ENCODE measurements at regions not wholly inside any gene's neighbourhood (a gene's known extent, or its start where the extent isn't known, plus 50 kb on each side); places are given as distances from the start of the nearest gene placed in this dataset.
"Not testable (repeated sequence)": the region's sequence is repeated elsewhere in the genome, so short reads cannot be mapped to it uniquely, and the experiment has no call there.

- not testable (repeated sequence) for DNase-seq
Measured at GRCh38 chrX:121877337-121877736, 829.9 kb downstream of the GLUD2 start.

DNA sequence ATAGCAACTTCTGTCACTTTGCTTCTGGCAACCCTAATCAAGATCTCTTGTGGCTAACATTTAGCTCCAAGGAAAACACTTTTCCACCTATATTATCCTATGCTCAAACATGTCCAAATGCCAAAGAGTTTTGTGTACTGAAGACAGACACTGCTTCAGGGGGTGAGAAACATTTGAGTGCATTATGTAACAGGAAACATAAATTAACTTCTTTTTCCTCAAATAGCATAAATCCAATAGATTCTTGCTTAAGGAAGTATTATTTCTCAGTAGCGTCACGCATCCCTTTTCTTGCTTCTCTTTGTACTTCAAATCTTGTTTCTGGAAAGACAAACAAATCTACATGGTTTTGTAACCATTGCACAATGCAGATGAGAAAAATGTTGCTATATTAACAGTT, 839.1 kb downstream of the GLUD2 start:
- no peak for DNase-seq

DNA sequence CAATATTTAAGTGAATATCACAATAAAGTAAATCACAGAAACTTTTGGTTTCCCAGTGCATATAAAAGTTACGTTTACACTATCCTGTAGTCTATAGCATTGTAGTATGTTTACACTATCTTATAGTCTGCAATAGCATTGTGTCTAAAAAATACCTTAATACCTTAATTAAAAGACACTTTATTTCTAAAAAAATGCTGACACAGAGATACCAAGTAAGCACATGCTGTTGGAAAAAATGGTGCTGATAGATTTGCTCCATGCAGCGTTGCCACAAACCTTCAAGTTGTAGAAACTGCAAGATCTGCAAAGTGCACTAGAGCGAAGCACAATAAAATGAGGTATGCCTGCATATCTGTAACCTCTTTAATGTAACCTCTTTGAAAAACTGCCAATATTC, 847.3 kb downstream of the GLUD2 start:
- no peak for DNase-seq

GRCh38 chrX:121902463-121902862, 855.1 kb downstream of the GLUD2 start:
- DNase-seq, result no peak

GRCh38 chrX:121903961-121904360, 856.6 kb downstream of the GLUD2 start:
- DNase-seq, result no peak

DNA sequence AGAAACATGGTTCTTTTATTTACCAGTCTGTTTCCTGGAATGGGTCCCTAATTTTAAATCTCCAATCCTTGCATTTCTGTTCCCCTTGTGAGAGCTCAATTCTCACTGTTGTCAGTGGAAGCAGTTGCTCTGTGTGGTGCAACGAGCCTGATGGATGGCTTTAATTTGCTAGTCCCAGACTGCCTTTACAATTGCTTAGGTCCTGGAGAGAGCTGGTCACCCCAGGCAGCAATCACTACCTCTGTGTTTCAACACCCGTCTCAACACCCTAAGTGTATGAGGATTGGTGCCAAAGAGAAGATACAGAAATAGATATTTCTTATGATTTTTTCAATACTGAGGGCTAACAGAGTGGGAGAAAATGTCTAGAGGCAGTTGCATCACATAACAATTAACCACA, 873.8 kb downstream of the GLUD2 start:
- no peak for DNase-seq

GRCh38 chrX:121931567-121931966, 884.2 kb downstream of the GLUD2 start:
- no peak for DNase-seq

DNA sequence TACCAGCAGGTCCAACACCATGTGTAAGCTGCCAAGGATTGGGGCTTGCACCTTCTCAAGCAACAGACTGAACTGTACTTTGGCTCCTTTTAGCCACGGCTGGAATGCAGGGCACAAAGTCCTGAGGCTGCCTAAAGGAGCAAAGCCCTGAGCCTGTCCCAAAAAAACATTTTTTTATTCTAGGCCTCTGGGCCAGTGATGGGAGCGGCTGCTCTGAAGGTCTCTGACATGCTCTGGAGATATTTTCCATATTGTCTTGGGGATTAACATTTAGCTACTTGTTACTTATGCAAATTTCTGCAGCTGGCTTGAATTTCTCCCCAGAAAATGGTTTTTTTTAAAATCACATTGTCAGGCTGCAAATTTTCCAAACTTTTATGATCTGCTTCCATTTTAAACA, 885.3 kb downstream of the GLUD2 start:
- DNase-seq, result no peak

GRCh38 chrX:121949041-121949760, 901.8 kb downstream of the GLUD2 start:
- no peak for DNase-seq

GRCh38 chrX:121958886-121959285, 911.5 kb downstream of the GLUD2 start:
- DNase-seq, result no peak

GRCh38 chrX:121975671-121976070, 928.3 kb downstream of the GLUD2 start:
- no peak for DNase-seq

DNA sequence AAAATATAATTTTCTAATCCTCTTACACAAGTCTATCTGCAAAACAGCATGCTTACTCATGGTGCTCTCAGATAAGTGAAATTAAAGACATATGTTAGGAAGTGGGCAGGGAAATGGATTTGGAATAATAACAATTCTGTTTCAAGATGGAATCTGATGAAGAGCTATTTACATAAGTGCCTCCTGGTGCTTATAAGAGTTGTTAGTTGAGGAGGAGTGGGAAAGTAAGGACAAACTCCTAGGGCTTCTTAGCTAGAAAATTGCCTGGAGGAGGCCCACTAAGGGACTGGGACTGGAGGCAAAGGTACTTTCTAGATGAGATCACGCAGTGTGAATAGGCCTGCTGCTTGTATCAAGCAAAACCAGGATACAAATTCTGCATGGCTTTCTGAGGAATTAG, 939.8 kb downstream of the GLUD2 start:
- no peak for DNase-seq

- DNase-seq, result no peak
Measured at GRCh38 chrX:121987835-121988234, 940.4 kb downstream of the GLUD2 start.

DNA sequence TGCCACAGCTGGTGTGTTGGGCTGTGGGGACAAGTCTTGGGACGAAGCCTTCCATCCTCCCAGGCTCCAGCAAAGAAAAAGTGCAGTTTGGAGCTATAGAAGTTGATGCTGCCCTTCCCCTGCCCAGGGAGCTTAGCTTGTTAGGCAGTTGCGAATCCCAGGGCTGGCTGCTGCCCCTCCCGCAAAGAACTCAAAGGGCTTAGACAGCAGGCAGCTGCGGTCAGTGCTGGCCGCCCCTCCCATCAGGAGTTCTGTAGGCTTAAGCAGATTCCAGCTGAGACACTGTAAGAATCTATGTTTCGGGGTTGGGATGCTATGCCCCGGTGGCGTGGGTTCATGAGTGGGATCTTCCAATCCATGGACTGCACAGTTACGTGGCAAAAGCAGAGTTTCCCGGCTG, 956.7 kb downstream of the GLUD2 start:
- no peak for DNase-seq

DNA sequence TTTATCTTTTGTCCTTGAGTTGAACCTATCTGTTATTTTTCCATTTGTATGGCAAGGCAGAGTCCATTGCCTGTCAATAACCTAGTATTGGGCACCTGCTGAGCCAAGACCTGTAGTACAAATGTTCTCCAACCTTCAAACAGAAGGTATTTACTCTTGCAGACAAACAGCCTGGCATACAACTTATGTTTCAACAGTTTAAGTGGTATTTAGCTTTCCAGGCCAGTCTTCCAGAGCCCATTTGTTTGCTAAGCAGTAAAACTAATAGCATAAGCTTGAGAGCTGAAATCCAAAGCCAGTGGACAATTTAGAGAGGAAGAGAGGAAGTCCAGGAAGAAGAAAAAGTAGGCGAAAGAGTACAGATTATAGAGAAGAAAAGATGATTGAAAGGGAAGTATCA, 979.3 kb downstream of the GLUD2 start:
- peak in 1 of 2 experiments; percentile 13 for DNase-seq

GRCh38 chrX:122046226-122046625, 998.8 kb downstream of the GLUD2 start:
- DNase-seq, result no peak

- no peak for DNase-seq
Measured at GRCh38 chrX:122046815-122047214, 999.4 kb downstream of the GLUD2 start.

- DNase-seq, result no peak
Measured at GRCh38 chrX:122047261-122047660, 999.9 kb downstream of the GLUD2 start.

- DNase-seq, result no peak
Measured at GRCh38 chrX:122055460-122055859, 1008.0 kb downstream of the GLUD2 start.

- DNase-seq, result no peak
Measured at GRCh38 chrX:122055979-122056715, 1008.7 kb downstream of the GLUD2 start.

DNA sequence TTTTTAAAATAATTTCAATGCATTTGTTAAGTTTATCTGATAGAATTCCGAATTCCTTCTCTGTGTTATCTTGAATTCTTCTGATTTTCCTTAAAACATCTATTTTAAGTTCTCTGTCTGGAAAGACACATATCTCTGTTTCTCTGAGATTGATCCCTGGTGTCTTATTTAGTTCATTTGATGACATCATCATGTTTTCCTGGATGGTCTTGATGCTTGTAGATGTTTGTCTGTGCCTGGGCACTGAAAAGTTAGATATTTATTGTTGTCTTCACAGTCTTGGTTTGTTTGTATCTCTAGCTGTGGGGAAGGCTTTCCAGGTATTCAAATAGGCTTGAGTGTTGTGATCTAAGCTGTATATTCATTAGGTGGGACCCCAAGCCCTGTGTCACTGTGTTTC, 1028.8 kb downstream of the GLUD2 start:
- DNase-seq, result no peak

GRCh38 chrX:122078079-122078478, 1030.7 kb downstream of the GLUD2 start:
- DNase-seq, result no peak

GRCh38 chrX:122087341-122087740, 1039.9 kb downstream of the GLUD2 start:
- no peak for DNase-seq

DNA sequence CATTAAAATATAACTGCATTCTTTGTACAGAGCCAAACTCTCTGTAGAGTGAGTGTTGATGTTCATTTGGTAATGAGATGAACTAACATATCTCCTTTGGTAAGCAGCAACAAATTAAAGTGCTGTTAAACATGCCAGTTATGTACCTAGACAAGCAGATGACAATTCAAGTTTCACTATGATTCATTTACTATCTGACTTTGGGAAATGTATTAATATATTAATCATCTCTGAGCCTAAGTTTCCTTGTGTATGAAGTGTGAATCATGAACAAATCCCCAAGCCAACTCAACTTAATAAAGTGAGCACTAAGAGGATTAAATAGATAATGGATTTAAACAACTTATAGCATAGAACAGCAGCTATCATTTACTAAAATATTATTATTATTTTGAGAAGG, 1044.2 kb downstream of the GLUD2 start:
- DNase-seq, result no peak

DNA sequence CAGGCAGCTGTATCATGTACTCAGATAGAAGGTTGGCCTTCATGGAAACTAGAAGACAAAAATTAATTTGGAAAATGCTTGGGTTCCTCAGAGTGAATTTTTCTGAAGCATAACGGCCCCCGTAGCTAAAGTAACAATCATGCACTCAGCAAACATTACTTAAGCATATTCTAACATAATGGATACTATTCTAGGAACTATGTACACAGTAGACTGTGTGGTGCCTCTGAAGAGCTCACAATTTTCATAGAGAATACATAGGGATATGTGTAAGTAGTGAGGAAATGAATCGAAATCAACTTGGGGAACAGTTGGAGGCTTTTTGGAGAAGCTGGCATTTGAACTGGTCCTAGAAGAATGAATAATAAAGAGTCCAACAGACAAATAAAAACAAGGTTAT, 1045.0 kb downstream of the GLUD2 start:
- DNase-seq, result peak in 1 of 2 experiments; percentile 27

Measured in NCI-H2081 (cell line).